A549 (cell line): ENCODE measurements at regions not wholly inside any gene's neighbourhood (a gene's known extent, or its start where the extent isn't known, plus 50 kb on each side); places are given as distances from the start of the nearest gene placed in this dataset.

Experiments
- ATAC-seq, 2 experiments: fragments of 200-7000 bp in 1 of 2; fragments of >200 bp in 1 of 2; cut with Nextera tagmentation in 1 of 2; cut with Tn5 transposase in 1 of 2; 3 replicates each; pipeline versions ENCODE4 v1.8.0 to v1.9.1; 2018 to 2020; ENCODE audit warnings: mild to moderate bottlenecking in 1 of 2, moderate library complexity in 1 of 2
- CTCF ChIA-PET: fragments of 300-600 bp; sonication (Branson Sonifier 250); formaldehyde crosslinking; extraction: SDS; loops from one replicate; lab custom pipeline; 2021; ENCODE audit warnings: antibody characterized with exemption, inconsistent platforms; lab: Yijun Ruan, JAX
- POLR2A ChIA-PET: fragments of 350-600 bp; formaldehyde crosslinking; extraction: SDS; loops from one replicate; lab custom pipeline; 2021; ENCODE audit warnings: antibody characterized with exemption, inconsistent platforms; lab: Yijun Ruan, JAX
- DNase-seq, 2 experiments: peaks; one replicate each; pipeline versions ENCODE4 v3.0.0 to v3.0.0-alpha.2; 2011 to 2016; ENCODE audit warnings: low read depth in 1 of 2, low spot score in 1 of 2
- FAIRE-seq: peaks from 2 replicates; lab custom pipeline; 2011; peaks lifted over from hg19 to GRCh38; lab: Jason Lieb, UNC
- H3K27ac ChIP-seq, 2 experiments: fragments of >200 bp; sonication (Bioruptor Twin); formaldehyde crosslinking; 3 replicates each; pipeline ENCODE4 v1.5.1; 2016 to 2017
- H3K4me1 ChIP-seq: fragments of >200 bp; sonication (Bioruptor Twin); formaldehyde crosslinking; 3 replicates; pipeline ENCODE4 v1.6.1; 2016
- H3K4me2 ChIP-seq: fragments of >200 bp; sonication (Bioruptor Twin); formaldehyde crosslinking; 3 replicates; pipeline ENCODE4 v1.6.1; 2016
- H3K4me3 ChIP-seq: fragments of >200 bp; sonication (Bioruptor Twin); formaldehyde crosslinking; 3 replicates; pipeline ENCODE4 v1.5.1; 2016
- H3K9me3 ChIP-seq: fragments of >200 bp; sonication (Bioruptor Twin); formaldehyde crosslinking; 3 replicates; pipeline ENCODE4 v1.6.1; 2016
- ATOH8 ChIP-seq: fragments of 250-450 bp; sonication (Bioruptor Pico); IDR thresholded peaks from 2 replicates; pipeline ENCODE4 v1.5.0; 2020; ENCODE audit warnings: low read depth, mild to moderate bottlenecking, moderate library complexity
- CBX8 ChIP-seq: fragments of 200-600 bp; sonication (generic); IDR thresholded peaks from 2 replicates; pipeline ENCODE4 v1.6.1; 2016
- CEBPB ChIP-seq, 2 experiments: fragments of >200 bp in 1 of 2; sonication (Bioruptor Twin) in 1 of 2; formaldehyde crosslinking in 1 of 2; IDR thresholded peaks; 2 replicates each; pipeline ENCODE4 v1.6.1; 2012 to 2016
- CHD2 ChIP-seq: fragments of 150-350 bp; IDR thresholded peaks from 2 replicates; pipeline ENCODE4 v1.6.1; 2014; ENCODE audit warnings: low read length; ENCODE audit not compliant: partially characterized antibody
- E2F6 ChIP-seq: IDR thresholded peaks from 2 replicates; pipeline ENCODE4 v1.6.1; 2012; ENCODE audit warnings: low read depth, borderline replicate concordance
- EHMT2 ChIP-seq: fragments of 200-600 bp; sonication (generic); IDR thresholded peaks from 2 replicates; pipeline ENCODE4 v1.6.1; 2016; ENCODE audit warnings: antibody characterized with exemption, low read depth, mild to moderate bottlenecking, moderate library complexity
- EP300 ChIP-seq, 2 experiments: fragments of >200 bp; sonication (Bioruptor Twin); formaldehyde crosslinking; IDR thresholded peaks; 2 replicates in 1 of 2; 3 replicates in 1 of 2; pipeline ENCODE4 v1.6.1; 2016 to 2017
- FOXS1 ChIP-seq: fragments of 250-450 bp; sonication (Bioruptor Pico); IDR thresholded peaks from 2 replicates; pipeline ENCODE4 v1.5.0; 2020; ENCODE audit warnings: mild to moderate bottlenecking, moderate library complexity
- GATA3 ChIP-seq: IDR thresholded peaks from 2 replicates; pipeline ENCODE4 v1.6.1; 2012; ENCODE audit warnings: borderline replicate concordance
- HDAC2 ChIP-seq: fragments of 200-600 bp; sonication (generic); IDR thresholded peaks from 2 replicates; pipeline ENCODE4 v1.6.1; 2016
- HES2 ChIP-seq: fragments of >200 bp; sonication (Bioruptor Twin); formaldehyde crosslinking; IDR thresholded peaks from 2 replicates; pipeline ENCODE4 v1.6.1; 2016
- HEYL ChIP-seq: fragments of 250-450 bp; sonication (Bioruptor Pico); IDR thresholded peaks from 2 replicates; pipeline ENCODE4 v1.8.0; 2021; ENCODE audit warnings: mild to moderate bottlenecking, moderate library complexity
- HOXA7 ChIP-seq: fragments of 250-450 bp; sonication (Bioruptor Pico); IDR thresholded peaks from 2 replicates; pipeline ENCODE4 v1.5.0; 2020; ENCODE audit warnings: mild to moderate bottlenecking, moderate library complexity
- HOXB13 ChIP-seq: fragments of 250-450 bp; sonication (Bioruptor Pico); IDR thresholded peaks from 2 replicates; pipeline ENCODE4 v1.5.0; 2020; ENCODE audit warnings: low read depth, mild to moderate bottlenecking, moderate library complexity
- HOXB5 ChIP-seq: fragments of 250-450 bp; sonication (Bioruptor Pico); IDR thresholded peaks from 2 replicates; pipeline ENCODE4 v1.5.0; 2020; ENCODE audit warnings: mild to moderate bottlenecking, moderate library complexity
- JUNB ChIP-seq: fragments of >200 bp; sonication (Bioruptor Twin); formaldehyde crosslinking; IDR thresholded peaks from 2 replicates; pipeline ENCODE4 v1.6.1; 2016
- KDM1A ChIP-seq: fragments of 200-600 bp; sonication (generic); IDR thresholded peaks from 2 replicates; pipeline ENCODE4 v1.6.1; 2016; ENCODE audit warnings: low read depth, mild to moderate bottlenecking
- KDM5A ChIP-seq: fragments of 200-600 bp; sonication (generic); IDR thresholded peaks from 2 replicates; pipeline ENCODE4 v1.6.1; 2016; ENCODE audit warnings: antibody characterized with exemption, mild to moderate bottlenecking
- NFE2L2 ChIP-seq: fragments of 150-350 bp; conservative IDR thresholded peaks from 2 replicates; pipeline ENCODE4 v1.6.1; 2014; ENCODE audit warnings: low read length
- NR3C1 ChIP-seq: fragments of >200 bp; sonication (Bioruptor Twin); formaldehyde crosslinking; IDR thresholded peaks from 3 replicates; pipeline ENCODE4 v1.6.1; 2017
- PBX3 ChIP-seq: IDR thresholded peaks from 2 replicates; pipeline ENCODE4 v1.6.1; 2012
- PHF8 ChIP-seq: fragments of 200-600 bp; sonication (generic); IDR thresholded peaks from 2 replicates; pipeline ENCODE4 v1.6.1; 2016; ENCODE audit warnings: low read depth, mild to moderate bottlenecking, antibody characterized with exemption, moderate library complexity, borderline replicate concordance
- REST ChIP-seq: fragments of 200-600 bp; sonication (generic); IDR thresholded peaks from 2 replicates; pipeline ENCODE4 v1.6.1; 2016; ENCODE audit warnings: antibody characterized with exemption, mild to moderate bottlenecking, moderate library complexity
- RNF2 ChIP-seq: fragments of 200-600 bp; sonication (generic); IDR thresholded peaks from 2 replicates; pipeline ENCODE4 v1.6.1; 2016; ENCODE audit warnings: low read depth, mild to moderate bottlenecking, antibody characterized with exemption, moderate library complexity, borderline replicate concordance
- SREBF2 ChIP-seq: fragments of 450-650 bp; IDR thresholded peaks from 2 replicates; pipeline ENCODE4 v1.6.1; 2014; ENCODE audit warnings: mild to moderate bottlenecking, moderate library complexity
- TFCP2L1 ChIP-seq: fragments of 250-450 bp; sonication (Bioruptor Pico); IDR thresholded peaks from 2 replicates; pipeline ENCODE4 v1.5.0; 2021; ENCODE audit warnings: mild to moderate bottlenecking
- TP53 ChIP-seq: fragments of 250-450 bp; sonication (Bioruptor Pico); IDR thresholded peaks from 2 replicates; pipeline ENCODE4 v1.5.0; 2021; ENCODE audit warnings: mild to moderate bottlenecking, moderate library complexity
- ZC3H11A ChIP-seq: fragments of 450-650 bp; IDR thresholded peaks from 2 replicates; pipeline ENCODE4 v1.6.1; 2014; ENCODE audit warnings: antibody characterized with exemption, mild to moderate bottlenecking
- ZFP36 ChIP-seq: fragments of 450-650 bp; IDR thresholded peaks from 2 replicates; pipeline ENCODE4 v1.6.1; 2014; ENCODE audit warnings: borderline replicate concordance; ENCODE audit not compliant: partially characterized antibody
- ZNF302 ChIP-seq: fragments of 250-450 bp; sonication (Bioruptor Pico); IDR thresholded peaks from 2 replicates; pipeline ENCODE4 v1.9.0; 2021; ENCODE audit warnings: inconsistent platforms, mild to moderate bottlenecking, moderate library complexity
- WGBS: methylation state at CpG from one replicate; pipeline ENCODE4 v1.1.6; 2017; ENCODE audit errors: missing lambda C conversion rate; 5-methylcytosine and 5-hydroxymethylcytosine counted together

GRCh38 chr1:95407886-95408291 lies 173.9 kb downstream of the RWDD3 start:
- H3K4me2 ChIP-seq: no peak overlapping the region
- 31% methylated on average over 8 of the region's 8 CpGs for WGBS
- H3K4me3 ChIP-seq: no peak overlapping the region
- H3K27ac ChIP-seq: no peak overlapping the region
- no peaks in the 10 kb centered on the region for H3K9me3 ChIP-seq
- ChIA-PET CTCF (no interaction called here), POLR2A (no interaction called here)
- no peaks in the 10 kb centered on the region for H3K4me1 ChIP-seq
- TF ChIP-seq TFCP2L1 (CRISPR knock-in tag) (no peak), CBX8 (no peak), E2F6 (no peak), KDM1A (no peak), FOXS1 (no peak), HOXB5 (no peak), HDAC2 (no peak), HEYL (CRISPR knock-in tag) (no peak), PBX3 (no peak), JUNB (no peak), KDM5A (no peak), GATA3 (no peak)
- ATAC-seq (no peak), FAIRE-seq (no peak), DNase-seq (no peak)

GRCh38 chr1:95408507-95409136 lies 174.6 kb downstream of the RWDD3 start:
- 30% methylated on average over 4 of the region's 4 CpGs for WGBS
- H3K9me3 ChIP-seq: no peaks in the 10 kb centered on the region

GRCh38 chr1:95409276-95409675 lies 175.3 kb downstream of the RWDD3 start:
- Histone ChIP-seq H3K4me2 (no peak overlapping the region), H3K4me3 (no peak overlapping the region), H3K9me3 (no peaks in the 10 kb centered on the region), H3K27ac (no peak overlapping the region), H3K4me1 (no peaks in the 10 kb centered on the region)
- FAIRE-seq: no peak
- POLR2A ChIA-PET: no interaction called here
- 0% methylated on average over 1 of the region's 1 CpG for WGBS
- no peak for DNase-seq
- no peak for TF ChIP-seq KDM5A
- TF ChIP-seq HES2: no peak
- TF ChIP-seq HEYL (CRISPR knock-in tag): no peak
- TF ChIP-seq CBX8: no peak
- TF ChIP-seq EP300 (IDR thresholded peaks at IDR 0.05): no peak
- TF ChIP-seq RNF2: no peak
- no peak for TF ChIP-seq PHF8
- no peak for TF ChIP-seq CEBPB (IDR thresholded peaks at IDR 0.05)
- no peak for TF ChIP-seq TP53 (CRISPR knock-in tag)
- no peak for TF ChIP-seq ZNF302 (CRISPR knock-in tag)
- TF ChIP-seq HOXA7 (CRISPR knock-in tag): no peak
- no peak for TF ChIP-seq NFE2L2
- TF ChIP-seq EHMT2: no peak
- TF ChIP-seq CHD2: no peak
- no peak for TF ChIP-seq ATOH8 (CRISPR knock-in tag)
- no peak for TF ChIP-seq NR3C1
- no peak for TF ChIP-seq REST
- TF ChIP-seq KDM1A: no peak
- no peak for ATAC-seq
- CTCF ChIA-PET: no interaction called here

More at GRCh38 chr1:95408507-95409136, 174.6 kb downstream of the RWDD3 start:
- CTCF ChIA-PET: no interaction called here
- Histone ChIP-seq H3K4me1 (no peaks in the 10 kb centered on the region), H3K27ac (no peak overlapping the region), H3K4me3 (no peak overlapping the region), H3K4me2 (no peak overlapping the region)
- POLR2A ChIA-PET: no interaction called here
- ATAC-seq: no peak
- no peak for DNase-seq
- FAIRE-seq: no peak
- TF ChIP-seq CEBPB (IDR thresholded peaks at IDR 0.05) (no peak), HOXB13 (no peak), HDAC2 (no peak), ZC3H11A (no peak), SREBF2 (no peak), ZFP36 (no peak), TFCP2L1 (CRISPR knock-in tag) (no peak)
